ENCODE measurements at regions not wholly inside any gene's neighbourhood (a gene's known extent, or its start where the extent isn't known, plus 50 kb on each side); places are given as distances from the start of the nearest gene placed in this dataset.

- TF ChIP-seq SMC3 (IDR thresholded peaks at IDR 0.05; ENCODE audit: low read depth, low read length) (no peak), IRF3 (IDR thresholded peaks at IDR 0.05; ENCODE audit: low read depth, low read length) (no peak), TAF1 (IDR thresholded peaks at IDR 0.05; ENCODE audit: borderline replicate concordance, low read depth, low read length) (no peak), YY1 (IDR thresholded peaks at IDR 0.05; ENCODE audit: low read depth) (no peak), REST (IDR thresholded peaks at IDR 0.05; ENCODE audit: low read depth, low read length) (no peak), POLR2AphosphoS5 (IDR thresholded peaks at IDR 0.05; ENCODE audit: low read depth, low read length) (no peak), JUND (IDR thresholded peaks at IDR 0.05) (no peak), RFX5 (IDR thresholded peaks at IDR 0.05; ENCODE audit: low read length) (no peak), GABPA (IDR thresholded peaks at IDR 0.05; ENCODE audit: low read depth) (no peak), FOXJ3 (CRISPR knock-in tag; IDR thresholded peaks at IDR 0.05) (no peak), NFIC (IDR thresholded peaks at IDR 0.05; ENCODE audit: borderline replicate concordance) (no peak), RAD21 (IDR thresholded peaks at IDR 0.05; ENCODE audit: low read length) (no peak), SIN3A (IDR thresholded peaks at IDR 0.05; ENCODE audit: borderline replicate concordance, low read depth, low read length) (no peak), ZBTB33 (IDR thresholded peaks at IDR 0.05; ENCODE audit: borderline replicate concordance, low read depth) (no peak), USF2 (IDR thresholded peaks at IDR 0.05; ENCODE audit: borderline replicate concordance, low read depth, low read length) (no peak), FOSL2 (IDR thresholded peaks at IDR 0.05; ENCODE audit: borderline replicate concordance, low read depth) (no peak), PBX3 (IDR thresholded peaks at IDR 0.05) (no peak), GATA2 (CRISPR knock-in tag; IDR thresholded peaks at IDR 0.05) (no peak), CHD2 (IDR thresholded peaks at IDR 0.05; ENCODE audit: low read length, partially characterized antibody) (no peak), ELF1 (IDR thresholded peaks at IDR 0.05) (no peak)
- no peak for DNase-seq
- Histone ChIP-seq H3K36me3 (replicated peaks in 1 of 2; ENCODE audit: control insufficient read depth in 1 of 2, insufficient read depth in 2 of 2, low read length in 1 of 2) (no peaks in the 10 kb centered on the region), H3K9me2 (no peaks in the 10 kb centered on the region), H3K9me3 (no peaks in the 10 kb centered on the region), H3K79me2 (ENCODE audit: insufficient read depth) (no peaks in the 10 kb centered on the region), H3K4me3 (ENCODE audit: low read depth in 2 of 2, low read length in 1 of 2) (no peak overlapping the region), H3K4me1 (ENCODE audit: control insufficient read depth in 1 of 2, insufficient read depth in 2 of 2, low read depth in 1 of 2, low read length in 1 of 2) (no peaks in the 10 kb centered on the region), H3K9ac (no peak overlapping the region), H3K4me2 (no peak overlapping the region), H3K27me3 (ENCODE audit: insufficient read depth) (no peaks in the 10 kb centered on the region), H4K20me1 (ENCODE audit: insufficient read depth) (no peaks in the 10 kb centered on the region), H2AFZ (ENCODE audit: low read depth) (no peak overlapping the region), H3K27ac (ENCODE audit: low read depth in 2 of 2, low read length in 1 of 2) (no peak overlapping the region), H3F3A (replicated peaks; ENCODE audit: insufficient read depth) (no peaks in the 10 kb centered on the region)
- POLR2A ChIA-PET: no interaction called here
- CTCF ChIA-PET: no interaction called here
- 95% methylated on average over 8 of the region's 8 CpGs for WGBS (ENCODE audit: low lambda C conversion rate)
Measured at GRCh38 chr12:88737838-88738472, 157.7 kb upstream of the KITLG start.
